SK-N-SH (cell line): ENCODE measurements at regions not wholly inside any gene's neighbourhood (a gene's known extent, or its start where the extent isn't known, plus 50 kb on each side); places are given as distances from the start of the nearest gene placed in this dataset.

Experiments used
- CTCF ChIA-PET: fragments of 300-600, 350-600 bp; formaldehyde crosslinking; extraction: SDS; loops from one replicate; lab custom pipeline; 2021; lab: Yijun Ruan, JAX
- POLR2A ChIA-PET: fragments of 350-600 bp; sonication (Branson Sonifier 250); formaldehyde crosslinking; extraction: SDS; loops from one replicate; lab custom pipeline; 2020; ENCODE audit warnings: antibody characterized with exemption, inconsistent platforms; lab: Yijun Ruan, JAX
- DNase-seq: peaks from one replicate; pipeline ENCODE4 v3.0.0; 2012
- H2AFZ ChIP-seq: fragments of 200-600 bp; sonication (generic); 2 replicates; pipeline ENCODE4 v1.8.1; 2016; ENCODE audit warnings: antibody characterized with exemption, mild to moderate bottlenecking, low read depth
- H3F3A ChIP-seq: fragments of 200-600 bp; sonication (generic); replicated peaks from 2 replicates; pipeline ENCODE3; 2016; ENCODE audit warnings: antibody characterized with exemption, mild to moderate bottlenecking; ENCODE audit not compliant: insufficient read depth
- H3K27ac ChIP-seq, 2 experiments: fragments of 200-500 bp in 1 of 2; fragments of 200-600 bp in 1 of 2; sonication (Bioruptor generic) in 1 of 2; sonication (generic), shearing (Covaris generic) in 1 of 2; 2 replicates each; pipeline versions ENCODE4 v1.5.1 to v1.6.1; 2014 to 2016; ENCODE audit warnings: low read depth in 2 of 2, inconsistent platforms in 1 of 2, low read length in 1 of 2, mild to moderate bottlenecking in 1 of 2, mixed read lengths in 1 of 2
- H3K27me3 ChIP-seq: fragments of 200-600 bp; sonication (generic), shearing (Covaris generic); 2 replicates; pipeline ENCODE4 v1.6.1; 2016; ENCODE audit warnings: mixed run types; ENCODE audit not compliant: insufficient read depth
- H3K36me3 ChIP-seq, 2 experiments: fragments of 200-500 bp in 1 of 2; fragments of 200-600 bp in 1 of 2; sonication (Bioruptor generic) in 1 of 2; sonication (generic) in 1 of 2; replicated peaks in 1 of 2; 2 replicates each; pipeline versions ENCODE3 to v1.5.1; 2014 to 2016; ENCODE audit warnings: low read length in 1 of 2, mild to moderate bottlenecking in 1 of 2; ENCODE audit not compliant: insufficient read depth in 2 of 2, control insufficient read depth in 1 of 2
- H3K4me1 ChIP-seq, 2 experiments: fragments of 200-500 bp in 1 of 2; fragments of 200-600 bp in 1 of 2; sonication (Bioruptor generic) in 1 of 2; sonication (generic), shearing (Covaris generic) in 1 of 2; 2 replicates each; pipeline versions ENCODE4 v1.5.1 to v1.6.1; 2014 to 2016; ENCODE audit warnings: low read depth in 1 of 2, low read length in 1 of 2, mixed run types in 1 of 2; ENCODE audit not compliant: insufficient read depth in 2 of 2, control insufficient read depth in 1 of 2
- H3K4me2 ChIP-seq: fragments of 200-600 bp; sonication (generic), shearing (Covaris generic); 2 replicates; pipeline ENCODE4 v1.6.1; 2017; ENCODE audit warnings: mixed run types
- H3K4me3 ChIP-seq, 2 experiments: fragments of 200-500 bp in 1 of 2; fragments of 200-600 bp in 1 of 2; sonication (Bioruptor generic) in 1 of 2; sonication (generic), shearing (Covaris generic) in 1 of 2; 2 replicates each; pipeline versions ENCODE4 v1.5.1 to v1.8.1; 2014 to 2016; ENCODE audit warnings: low read depth in 2 of 2, inconsistent platforms in 1 of 2, low read length in 1 of 2, mild to moderate bottlenecking in 1 of 2, mixed read lengths in 1 of 2, moderate library complexity in 1 of 2
- H3K79me2 ChIP-seq: fragments of 200-600 bp; sonication (generic); 2 replicates; pipeline ENCODE4 v1.8.1; 2017; ENCODE audit warnings: mild to moderate bottlenecking; ENCODE audit not compliant: insufficient read depth
- H3K9ac ChIP-seq: fragments of 200-600 bp; sonication (generic); 2 replicates; pipeline ENCODE4 v1.6.1; 2017; ENCODE audit warnings: mixed run types
- H3K9me2 ChIP-seq: fragments of 200-600 bp; sonication (generic); 2 replicates; pipeline ENCODE4 v1.6.1; 2017; ENCODE audit warnings: mixed run types
- H3K9me3 ChIP-seq: fragments of 200-600 bp; sonication (generic); 2 replicates; pipeline ENCODE4 v1.6.1; 2017; ENCODE audit warnings: mixed run types, mild to moderate bottlenecking, moderate library complexity
- H4K20me1 ChIP-seq: fragments of 200-600 bp; sonication (generic); 2 replicates; pipeline ENCODE4 v1.6.1; 2017; ENCODE audit warnings: mild to moderate bottlenecking, mixed run types; ENCODE audit not compliant: insufficient read depth
- ELF1 ChIP-seq: IDR thresholded peaks from 2 replicates; pipeline ENCODE4 v1.4.0; 2012
- EP300 ChIP-seq, 2 experiments: IDR thresholded peaks; 2 replicates each; pipeline versions ENCODE4 v1.4.0 to v1.6.1; 2012; ENCODE audit warnings: borderline replicate concordance in 1 of 2, low read depth in 1 of 2, low read length in 1 of 2
- FOXJ3 ChIP-seq: sonication (generic); formaldehyde crosslinking; IDR thresholded peaks from 2 replicates; pipeline ENCODE4 v1.5.1; 2020; ENCODE audit warnings: mild to moderate bottlenecking, missing genetic modification reagents
- FOXM1 ChIP-seq: IDR thresholded peaks from 2 replicates; pipeline ENCODE4 v1.4.0; 2012; ENCODE audit warnings: low read depth, mild to moderate bottlenecking
- GABPA ChIP-seq: IDR thresholded peaks from 2 replicates; pipeline ENCODE4 v1.4.0; 2012; ENCODE audit warnings: low read depth, mild to moderate bottlenecking
- GATA2 ChIP-seq: sonication (generic); formaldehyde crosslinking; IDR thresholded peaks from 2 replicates; pipeline ENCODE4 v1.5.0; 2020; ENCODE audit warnings: mild to moderate bottlenecking, missing genetic modification reagents
- MAX ChIP-seq: IDR thresholded peaks from 2 replicates; pipeline ENCODE4 v1.4.0; 2012; ENCODE audit warnings: low read depth
- MEF2A ChIP-seq: IDR thresholded peaks from 2 replicates; pipeline ENCODE4 v1.4.0; 2012; ENCODE audit warnings: low read depth, borderline replicate concordance
- NRF1 ChIP-seq: IDR thresholded peaks from 2 replicates; pipeline ENCODE4 v1.6.1; 2012; ENCODE audit warnings: low read depth, mild to moderate bottlenecking, low read length
- RFX5 ChIP-seq: IDR thresholded peaks from 2 replicates; pipeline ENCODE4 v1.6.1; 2012; ENCODE audit warnings: mild to moderate bottlenecking, improper control_type of control experiment, low read length
- RXRA ChIP-seq: IDR thresholded peaks from 2 replicates; pipeline ENCODE4 v1.4.0; 2012; ENCODE audit warnings: low read depth, mild to moderate bottlenecking, borderline replicate concordance
- SMC3 ChIP-seq: IDR thresholded peaks from 2 replicates; pipeline ENCODE4 v1.6.1; 2012; ENCODE audit warnings: low read depth, low read length, improper control_type of control experiment
- TCF12 ChIP-seq: IDR thresholded peaks from 2 replicates; pipeline ENCODE4 v1.4.0; 2012
- USF1 ChIP-seq: IDR thresholded peaks from 2 replicates; pipeline ENCODE4 v1.4.0; 2012; ENCODE audit warnings: low read depth, borderline replicate concordance
- YY1 ChIP-seq: IDR thresholded peaks from 2 replicates; pipeline ENCODE4 v1.4.0; 2012; ENCODE audit warnings: low read depth, mild to moderate bottlenecking
- WGBS: methylation state at CpG from one replicate; pipeline ENCODE4 v1.1.6; 2017; ENCODE audit warnings: low lambda C conversion rate; 5-methylcytosine and 5-hydroxymethylcytosine counted together
- TF ChIP-seq, protein P1 (sequence below): IDR thresholded peaks from 2 replicates; pipeline ENCODE4; 2012
- TF ChIP-seq, protein P2 (sequence below): IDR thresholded peaks from 2 replicates; pipeline ENCODE4 v1.6.1; 2012; ENCODE audit warnings: mild to moderate bottlenecking, low read depth, low read length, moderate library complexity

DNA sequence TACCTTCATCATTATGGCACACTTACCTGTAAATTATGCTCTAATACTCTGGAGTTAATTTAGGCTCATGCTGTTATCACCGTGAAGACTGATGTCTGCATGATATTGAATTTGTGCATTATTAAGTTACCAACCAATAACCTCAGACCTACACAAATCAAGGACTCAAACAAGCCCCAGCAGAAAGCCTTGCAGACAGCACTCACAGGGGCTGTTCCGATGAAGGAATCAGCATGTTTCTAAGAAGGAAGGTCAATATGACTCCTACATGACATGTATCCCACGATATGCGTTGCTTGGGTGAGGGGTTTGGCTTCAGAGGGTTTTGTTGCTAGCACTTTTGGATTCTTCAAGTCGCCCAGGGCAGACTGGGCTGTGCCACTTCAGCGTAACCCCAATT, 1071.2 kb upstream of the SLC10A2 start:
- no peak for TF ChIP-seq EP300 (IDR thresholded peaks at IDR 0.05; ENCODE audit: borderline replicate concordance in 1 of 2, low read depth in 1 of 2, low read length in 1 of 2)
- TF ChIP-seq, all 33 proteins: peak for 0
- DNase-seq = no peak

DNA sequence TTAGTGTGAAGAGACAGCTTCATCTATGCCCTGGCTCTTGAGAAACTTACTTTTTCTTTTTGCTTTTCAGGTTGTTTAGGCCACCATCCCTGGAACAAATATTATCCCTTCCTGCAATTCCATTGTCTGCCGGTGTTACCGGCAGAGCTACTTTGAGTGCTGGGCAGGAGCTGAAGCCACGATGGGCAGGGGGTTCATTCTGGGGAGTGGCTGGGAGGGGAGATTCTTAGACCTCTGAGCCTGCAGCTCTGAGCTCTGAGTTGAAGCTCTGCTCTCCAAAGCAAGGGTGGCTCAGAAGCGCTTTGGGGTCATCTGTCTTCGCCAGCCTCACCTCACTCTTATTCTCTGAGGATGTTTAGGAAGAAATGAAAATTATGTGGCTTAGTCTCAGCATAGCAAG, 1066.6 kb upstream of the SLC10A2 start:
- Histone ChIP-seq H4K20me1 (no peaks in the 10 kb centered on the region), H3K9me3 (no peaks in the 10 kb centered on the region), H3K4me2 (no peak overlapping the region), H3K4me3 (no peak overlapping the region), H3K9me2 (no peaks in the 10 kb centered on the region), H3K27ac (no peak overlapping the region), H3F3A (no peaks in the 10 kb centered on the region), H3K9ac (no peak overlapping the region), H3K36me3 (no peaks in the 10 kb centered on the region), H2AFZ (no peak overlapping the region), H3K4me1 (no peaks in the 10 kb centered on the region), H3K27me3 (no peaks in the 10 kb centered on the region), H3K79me2 (no peaks in the 10 kb centered on the region)
- POLR2A ChIA-PET = no interaction called here
- no peak for DNase-seq
- CTCF ChIA-PET = interaction anchor here (0.8 to 1.2 kb wide), 2 partner anchors 19 to 223 kb away, joined by 3 read pairs; no protein-coding TSS in a partner anchor
- 65% methylated on average over 5 of the region's 5 CpGs for WGBS
- no peak for TF ChIP-seq FOXJ3
- TF ChIP-seq USF1 = no peak
- no peak for TF ChIP-seq MAX
- no peak for TF ChIP-seq TCF12
- no peak for TF ChIP-seq EP300 (IDR thresholded peaks at IDR 0.05; ENCODE audit: borderline replicate concordance in 1 of 2, low read depth in 1 of 2, low read length in 1 of 2)
- TF ChIP-seq, protein P1, sequence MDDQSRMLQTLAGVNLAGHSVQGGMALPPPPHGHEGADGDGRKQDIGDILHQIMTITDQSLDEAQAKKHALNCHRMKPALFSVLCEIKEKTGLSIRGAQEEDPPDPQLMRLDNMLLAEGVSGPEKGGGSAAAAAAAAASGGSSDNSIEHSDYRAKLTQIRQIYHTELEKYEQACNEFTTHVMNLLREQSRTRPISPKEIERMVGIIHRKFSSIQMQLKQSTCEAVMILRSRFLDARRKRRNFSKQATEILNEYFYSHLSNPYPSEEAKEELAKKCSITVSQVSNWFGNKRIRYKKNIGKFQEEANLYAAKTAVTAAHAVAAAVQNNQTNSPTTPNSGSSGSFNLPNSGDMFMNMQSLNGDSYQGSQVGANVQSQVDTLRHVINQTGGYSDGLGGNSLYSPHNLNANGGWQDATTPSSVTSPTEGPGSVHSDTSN = no peak
- TF ChIP-seq MEF2A = no peak
- TF ChIP-seq ELF1 = no peak
- TF ChIP-seq SMC3 = no peak
- TF ChIP-seq FOXM1 = no peak

More for the DNA sequence above, 1071.2 kb upstream of the SLC10A2 start:
- no peak overlapping the region for H3K27ac ChIP-seq
- H3K4me2 ChIP-seq = no peak overlapping the region
- CTCF ChIA-PET = no interaction called here
- H3K79me2 ChIP-seq = no peaks in the 10 kb centered on the region
- H3F3A ChIP-seq = no peaks in the 10 kb centered on the region
- no peaks in the 10 kb centered on the region for H3K9me2 ChIP-seq
- POLR2A ChIA-PET = no interaction called here
- H3K36me3 ChIP-seq = no peaks in the 10 kb centered on the region
- H3K27me3 ChIP-seq = no peaks in the 10 kb centered on the region
- WGBS = 56% methylated on average over 6 of the region's 6 CpGs
- H2AFZ ChIP-seq = no peak overlapping the region
- H4K20me1 ChIP-seq = no peaks in the 10 kb centered on the region
- H3K9me3 ChIP-seq = peaks cover 5% of the 10 kb centered on the region; the same call in 1 of the 2 replicates
- no peaks in the 10 kb centered on the region for H3K4me1 ChIP-seq
- H3K4me3 ChIP-seq = no peak overlapping the region
- H3K9ac ChIP-seq = no peak overlapping the region

- H3K27me3 ChIP-seq = no peaks in the 10 kb centered on the region
- no peak overlapping the region for H2AFZ ChIP-seq
- no peak overlapping the region for H3K9ac ChIP-seq
- POLR2A ChIA-PET = no interaction called here
- DNase-seq = no peak
- H3K9me3 ChIP-seq = no peaks in the 10 kb centered on the region
- WGBS = 61% methylated on average over 5 of the region's 5 CpGs
- no peak overlapping the region for H3K4me3 ChIP-seq
- no peaks in the 10 kb centered on the region for H3K79me2 ChIP-seq
- no peaks in the 10 kb centered on the region for H3K9me2 ChIP-seq
- TF ChIP-seq GATA2 = no peak
- TF ChIP-seq YY1 = no peak
- TF ChIP-seq ELF1 = no peak
- TF ChIP-seq, protein P1 = no peak
- TF ChIP-seq, protein P2, sequence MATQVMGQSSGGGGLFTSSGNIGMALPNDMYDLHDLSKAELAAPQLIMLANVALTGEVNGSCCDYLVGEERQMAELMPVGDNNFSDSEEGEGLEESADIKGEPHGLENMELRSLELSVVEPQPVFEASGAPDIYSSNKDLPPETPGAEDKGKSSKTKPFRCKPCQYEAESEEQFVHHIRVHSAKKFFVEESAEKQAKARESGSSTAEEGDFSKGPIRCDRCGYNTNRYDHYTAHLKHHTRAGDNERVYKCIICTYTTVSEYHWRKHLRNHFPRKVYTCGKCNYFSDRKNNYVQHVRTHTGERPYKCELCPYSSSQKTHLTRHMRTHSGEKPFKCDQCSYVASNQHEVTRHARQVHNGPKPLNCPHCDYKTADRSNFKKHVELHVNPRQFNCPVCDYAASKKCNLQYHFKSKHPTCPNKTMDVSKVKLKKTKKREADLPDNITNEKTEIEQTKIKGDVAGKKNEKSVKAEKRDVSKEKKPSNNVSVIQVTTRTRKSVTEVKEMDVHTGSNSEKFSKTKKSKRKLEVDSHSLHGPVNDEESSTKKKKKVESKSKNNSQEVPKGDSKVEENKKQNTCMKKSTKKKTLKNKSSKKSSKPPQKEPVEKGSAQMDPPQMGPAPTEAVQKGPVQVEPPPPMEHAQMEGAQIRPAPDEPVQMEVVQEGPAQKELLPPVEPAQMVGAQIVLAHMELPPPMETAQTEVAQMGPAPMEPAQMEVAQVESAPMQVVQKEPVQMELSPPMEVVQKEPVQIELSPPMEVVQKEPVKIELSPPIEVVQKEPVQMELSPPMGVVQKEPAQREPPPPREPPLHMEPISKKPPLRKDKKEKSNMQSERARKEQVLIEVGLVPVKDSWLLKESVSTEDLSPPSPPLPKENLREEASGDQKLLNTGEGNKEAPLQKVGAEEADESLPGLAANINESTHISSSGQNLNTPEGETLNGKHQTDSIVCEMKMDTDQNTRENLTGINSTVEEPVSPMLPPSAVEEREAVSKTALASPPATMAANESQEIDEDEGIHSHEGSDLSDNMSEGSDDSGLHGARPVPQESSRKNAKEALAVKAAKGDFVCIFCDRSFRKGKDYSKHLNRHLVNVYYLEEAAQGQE = no peak
- no peak for TF ChIP-seq NRF1
- no peak for TF ChIP-seq EP300 (IDR thresholded peaks at IDR 0.05; ENCODE audit: borderline replicate concordance in 1 of 2, low read depth in 1 of 2, low read length in 1 of 2)
- no peak for TF ChIP-seq RXRA
- no peak for TF ChIP-seq RFX5
- no peak for TF ChIP-seq GABPA
- TF ChIP-seq TCF12 = no peak
- TF ChIP-seq, all 33 proteins: peak for 0
- Histone ChIP-seq H3K4me1 (no peaks in the 10 kb centered on the region; a peak in 1 of 4 replicates), H3K36me3 (no peaks in the 10 kb centered on the region), H4K20me1 (no peaks in the 10 kb centered on the region), H3K4me2 (no peak overlapping the region), H3F3A (peaks cover under 1% of the 10 kb centered on the region), H3K27ac (no peak overlapping the region)
- CTCF ChIA-PET = no interaction called here
Observed at GRCh38 chr13:104114101-104114500, 1047.9 kb upstream of the SLC10A2 start.
